Mammary epithelial cell (primary cell): ENCODE measurements at regions not wholly inside any gene's neighbourhood (a gene's known extent, or its start where the extent isn't known, plus 50 kb on each side); places are given as distances from the start of the nearest gene placed in this dataset.

ENCODE experiments used
- CTCF ChIP-seq, 2 donors: IDR thresholded peaks in 1 of 2; conservative IDR thresholded peaks in 1 of 2; 2 replicates each; pipeline ENCODE4 v1.5.1; 2011 to 2012; ENCODE audit warnings: inconsistent platforms in 2 of 2, low read length in 2 of 2, mild to moderate bottlenecking in 2 of 2, control low read depth in 1 of 2, low read depth in 1 of 2; ENCODE audit not compliant: insufficient read depth in 1 of 2; ENCODE audit errors: extremely low read depth in 1 of 2
- EZH2 ChIP-seq: IDR thresholded peaks from 2 replicates; pipeline ENCODE4 v1.6.1; 2012; ENCODE audit warnings: low read length, inconsistent platforms, borderline replicate concordance

- TF ChIP-seq CTCF (conservative IDR thresholded peaks at IDR 0.05 in 1 of 2, IDR thresholded peaks at IDR 0.05 in 1 of 2; ENCODE audit: extremely low read depth in 1 of 2, insufficient read depth in 1 of 2, low read depth in 1 of 2, low read length in 2 of 2) (no peak), EZH2 (no peak)
These were observed 612.8 kb upstream of the AGTR1 start for GRCh38 chr3:148084931-148085330.
